ENCODE measurements at regions not wholly inside any gene's neighbourhood (a gene's known extent, or its start where the extent isn't known, plus 50 kb on each side); places are given as distances from the start of the nearest gene placed in this dataset.

- no peak overlapping the region for H3K27ac ChIP-seq
- H3K27me3 ChIP-seq = no peaks in the 10 kb centered on the region
- H3K4me3 ChIP-seq = no peak overlapping the region
- 91 to 93% methylated on average over 8 of the region's 8 CpGs for WGBS, 2 donors
- TF ChIP-seq POLR2A (IDR thresholded peaks at IDR 0.05) = no peak
- TF ChIP-seq EP300 (IDR thresholded peaks at IDR 0.05) = no peak
- TF ChIP-seq POLR2AphosphoS5 (IDR thresholded peaks at IDR 0.05) = no peak
- TF ChIP-seq CTCF (IDR thresholded peaks at IDR 0.05) = no peak
- DNase-seq = no peak
- no peaks in the 10 kb centered on the region for H3K4me1 ChIP-seq
- H3K9me3 ChIP-seq = peaks cover 4 to 22% (median 8%) of the 10 kb centered on the region in 4 donors
- intact Hi-C loops (cut with DNase I) = no loop called here
- H3K36me3 ChIP-seq = no peaks in the 10 kb centered on the region
Measured at GRCh38 chr6:39997101-39997635, 62.9 kb upstream of the MOCS1 start.

GRCh38 chr6:39995633-39996032 is 61.4 kb upstream of the MOCS1 start:
- Histone ChIP-seq H3K27ac (no peak overlapping the region), H3K9me3 (peaks cover 4 to 18% (median 8%) of the 10 kb centered on the region in 4 donors), H3K27me3 (no peaks in the 10 kb centered on the region), H3K4me3 (no peak overlapping the region), H3K4me1 (no peaks in the 10 kb centered on the region), H3K36me3 (no peaks in the 10 kb centered on the region)
- intact Hi-C loops (cut with DNase I) = no loop called here
- DNase-seq = no peak
- TF ChIP-seq POLR2AphosphoS5 (IDR thresholded peaks at IDR 0.05) = no peak
- no peak for TF ChIP-seq CTCF (IDR thresholded peaks at IDR 0.05)
- TF ChIP-seq POLR2A (IDR thresholded peaks at IDR 0.05) = no peak
- no peak for TF ChIP-seq EP300 (IDR thresholded peaks at IDR 0.05)
- WGBS, 2 donors = 20 to 72% methylated on average over 4 of the region's 4 CpGs

GRCh38 chr6:39992861-39993622 is 58.8 kb upstream of the MOCS1 start:
- 63 to 83% methylated on average over 7 of the region's 7 CpGs for WGBS, 2 donors
- no peaks in the 10 kb centered on the region for H3K4me1 ChIP-seq
- DNase-seq = no peak
- H3K9me3 ChIP-seq = peaks cover 4 to 12% (median 8%) of the 10 kb centered on the region in 4 donors
- TF ChIP-seq CTCF (IDR thresholded peaks at IDR 0.05) = no peak
- intact Hi-C loops (cut with DNase I) = no loop called here
- H3K27ac ChIP-seq = no peak overlapping the region
- no peaks in the 10 kb centered on the region for H3K36me3 ChIP-seq
- no peaks in the 10 kb centered on the region for H3K27me3 ChIP-seq
- no peak overlapping the region for H3K4me3 ChIP-seq

All from sigmoid colon (tissue), 6 donors.